NCI-H748 treated with DMSO at 0.1 percent for 48 hours (cell line): ENCODE measurements at regions not wholly inside any gene's neighbourhood (a gene's known extent, or its start where the extent isn't known, plus 50 kb on each side); places are given as distances from the start of the nearest gene placed in this dataset.

Experiments used
- DNase-seq: peaks from one replicate; lab custom pipeline; 2025; lab: John Stamatoyannopoulos, UW

- no peak for DNase-seq
These were observed 119.3 kb upstream of the GJB6 start for GRCh38 chr13:20351281-20352022.

GRCh38 chr13:20350819-20351218 is 118.7 kb upstream of the GJB6 start:
- no peak for DNase-seq

- no peak for DNase-seq
These were observed 118.3 kb upstream of the GJB6 start for GRCh38 chr13:20350382-20350763.

DNA sequence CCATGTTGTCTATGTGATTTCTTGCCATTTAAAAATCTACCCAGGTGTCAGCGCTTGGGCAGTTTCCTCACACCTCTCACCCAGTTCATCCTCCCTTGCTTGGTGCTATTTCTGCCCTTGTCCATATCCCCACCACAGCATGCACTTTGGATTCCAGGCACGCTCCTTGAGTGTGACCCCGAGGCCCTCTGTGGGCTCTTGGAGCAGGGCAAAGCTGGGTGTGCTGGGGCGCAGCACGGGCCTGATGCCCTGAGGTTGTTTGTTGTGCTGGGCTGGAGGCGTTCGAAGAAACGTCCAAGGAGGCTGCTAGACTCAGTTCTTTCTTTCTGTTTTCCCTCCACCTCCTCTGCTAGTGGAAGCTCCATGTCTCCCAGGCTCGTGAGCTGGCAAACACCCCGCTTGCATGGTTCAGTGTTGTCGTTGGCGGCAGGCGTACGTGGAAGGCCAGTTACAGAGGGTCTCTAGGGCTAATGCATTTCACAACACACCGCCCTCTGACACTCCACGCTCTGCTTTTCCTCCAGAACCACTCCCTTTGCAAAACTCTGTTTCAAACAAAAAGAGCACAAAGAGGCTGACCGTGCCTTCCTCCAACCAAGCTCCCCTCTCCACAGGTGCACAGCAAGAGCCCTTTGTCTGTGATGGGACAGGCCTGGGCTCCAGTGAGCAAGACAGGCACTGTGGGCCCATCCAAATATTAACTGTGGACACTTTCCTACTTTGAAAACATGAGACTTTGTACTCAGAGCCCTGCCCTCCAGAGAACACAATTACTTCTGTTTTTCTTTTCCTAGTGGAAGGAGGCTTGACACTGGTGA is 117.7 kb upstream of the GJB6 start:
- DNase-seq = no peak

DNA sequence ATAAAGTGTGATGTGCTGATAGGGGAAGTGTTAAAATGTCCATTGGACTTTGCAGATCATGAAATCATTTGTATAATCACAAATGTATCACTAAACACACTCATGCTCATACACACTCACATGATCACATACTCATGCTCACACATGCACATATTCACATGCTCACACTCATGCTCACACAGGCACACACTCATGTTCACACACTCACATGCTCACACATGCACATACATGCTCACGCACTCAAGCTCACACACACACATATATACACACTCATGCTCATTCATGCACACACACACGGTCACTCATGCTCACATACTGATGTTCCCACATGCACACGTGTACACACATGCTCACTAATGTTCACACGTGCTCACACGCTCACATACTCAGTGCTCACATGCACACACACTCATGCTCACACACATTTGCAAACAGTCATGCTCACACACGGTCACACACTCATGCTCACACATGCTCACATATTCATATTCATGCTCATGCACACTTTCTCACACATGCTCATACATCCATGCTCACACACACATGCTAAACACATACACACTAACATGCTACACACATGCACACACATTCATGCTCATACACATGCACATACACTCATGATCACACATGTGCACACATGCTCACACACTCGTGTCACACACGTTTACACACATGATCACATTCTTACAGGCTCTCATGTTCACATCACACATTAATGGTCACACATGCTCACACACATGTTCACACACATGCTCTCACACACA is 116.7 kb upstream of the GJB6 start:
- DNase-seq = no peak

DNA sequence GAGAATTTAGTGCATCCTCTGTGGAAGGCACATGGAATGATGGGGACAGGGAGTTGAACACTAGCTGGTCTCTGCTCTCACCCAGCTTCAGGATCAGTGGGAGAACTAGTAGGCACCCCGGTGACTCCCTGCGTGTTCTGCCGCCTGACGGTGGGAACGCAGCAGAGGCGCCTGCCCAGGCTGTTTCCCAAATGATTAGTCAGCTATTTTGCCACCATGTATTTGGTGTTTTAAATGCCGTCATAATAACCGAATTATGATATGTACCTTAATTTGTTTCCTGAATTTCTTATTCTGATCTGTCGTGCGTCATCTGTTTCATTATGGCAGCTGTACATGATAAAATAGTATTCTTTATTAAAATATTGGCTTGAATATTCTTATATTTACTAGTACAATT is 115.9 kb upstream of the GJB6 start:
- DNase-seq = no peak

DNA sequence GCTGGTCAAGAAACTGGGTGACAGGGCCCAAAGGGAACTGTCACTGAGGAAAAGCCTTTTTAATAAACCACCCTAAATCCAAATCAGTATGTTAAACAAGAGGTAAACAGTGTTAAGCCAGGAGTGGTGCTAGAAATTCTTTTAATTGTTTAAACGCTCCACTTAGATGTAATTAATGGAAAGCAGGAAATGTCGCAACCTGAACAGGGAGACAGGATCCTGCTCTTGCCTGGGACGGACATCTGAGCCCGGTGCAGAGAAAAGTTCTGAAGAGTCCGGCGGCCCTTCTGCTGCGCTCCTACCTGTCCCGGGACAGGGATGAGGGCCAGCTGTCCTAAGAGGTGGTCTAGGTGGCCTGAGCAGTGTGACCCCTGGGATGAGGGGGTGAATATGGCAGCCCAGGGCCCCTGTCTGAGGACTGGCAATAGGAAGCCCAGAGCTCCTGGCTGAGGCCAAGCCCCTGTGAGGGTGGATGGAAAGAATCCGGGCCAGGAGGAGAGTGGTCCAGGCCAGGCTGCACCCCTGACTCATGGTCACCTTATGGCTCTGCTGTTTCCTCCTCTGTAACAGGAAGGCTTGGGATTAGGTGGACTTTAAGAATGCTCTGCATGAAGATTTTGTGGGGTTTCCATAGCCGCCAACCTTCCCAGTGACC is 112.8 kb upstream of the GJB6 start:
- DNase-seq = no peak

GRCh38 chr13:20342311-20342710 is 110.2 kb upstream of the GJB6 start:
- no peak for DNase-seq

GRCh38 chr13:20340759-20341171 is 108.6 kb upstream of the GJB6 start:
- DNase-seq = no peak

DNA sequence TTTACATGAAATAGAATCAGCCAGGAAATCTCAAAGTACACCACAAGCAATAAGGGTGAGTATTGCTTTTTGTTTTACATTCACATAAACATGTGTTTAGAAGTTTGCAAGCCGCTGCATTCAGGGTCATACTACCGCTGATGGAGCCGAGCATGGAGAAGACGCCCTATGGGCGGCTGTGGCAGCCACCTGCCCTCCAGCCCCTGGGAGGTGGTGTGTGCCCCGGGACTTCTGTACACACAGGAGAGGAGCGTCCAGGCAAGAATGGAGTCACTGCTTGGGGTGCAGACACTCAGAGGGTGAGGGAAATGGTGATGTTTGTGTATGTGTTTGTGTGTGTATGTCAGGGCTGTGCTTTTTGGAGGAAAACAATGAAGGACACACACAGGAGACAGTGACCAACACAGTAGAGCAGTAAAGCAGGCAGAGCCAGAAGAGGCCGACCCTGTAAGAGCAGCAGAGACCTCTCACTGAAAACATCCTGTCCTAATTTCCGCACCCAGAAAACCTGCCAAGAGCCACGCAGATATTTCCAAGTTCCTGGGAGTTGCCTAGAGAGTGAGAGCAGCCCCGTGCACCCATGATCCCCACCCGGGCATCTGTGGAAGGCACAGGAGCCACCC is 108.1 kb upstream of the GJB6 start:
- DNase-seq = no peak

DNA sequence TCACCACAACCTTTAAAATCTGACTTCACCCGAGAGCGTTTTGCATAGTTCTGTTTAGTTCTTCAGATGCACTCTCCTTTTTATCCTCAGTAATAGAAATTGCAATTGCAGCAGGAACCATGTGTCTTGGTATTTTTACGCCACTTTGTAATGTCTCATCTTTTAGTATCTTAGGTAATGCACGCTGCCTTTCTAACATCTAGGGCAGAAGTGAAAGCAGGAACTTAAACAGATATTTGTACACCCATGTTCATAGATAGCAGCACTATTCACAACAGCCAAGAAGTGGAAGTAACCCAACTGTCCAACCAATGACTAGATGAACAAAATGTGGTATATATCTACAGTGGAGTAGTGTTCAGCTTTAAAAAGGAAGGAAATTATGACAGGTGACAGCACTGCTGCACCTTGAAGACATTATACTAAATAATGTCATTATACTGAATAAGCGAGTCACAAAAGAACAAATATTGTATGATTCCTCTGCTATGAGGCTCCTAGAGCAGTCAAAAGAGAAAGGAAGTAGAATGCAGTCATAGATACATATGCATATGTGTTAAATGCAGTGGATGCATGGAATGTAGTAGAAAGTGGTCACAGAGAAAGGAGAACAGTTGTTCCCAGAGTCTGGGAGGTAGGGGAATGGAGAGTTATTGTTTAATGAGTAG is 105.9 kb upstream of the GJB6 start:
- DNase-seq = no peak

DNA sequence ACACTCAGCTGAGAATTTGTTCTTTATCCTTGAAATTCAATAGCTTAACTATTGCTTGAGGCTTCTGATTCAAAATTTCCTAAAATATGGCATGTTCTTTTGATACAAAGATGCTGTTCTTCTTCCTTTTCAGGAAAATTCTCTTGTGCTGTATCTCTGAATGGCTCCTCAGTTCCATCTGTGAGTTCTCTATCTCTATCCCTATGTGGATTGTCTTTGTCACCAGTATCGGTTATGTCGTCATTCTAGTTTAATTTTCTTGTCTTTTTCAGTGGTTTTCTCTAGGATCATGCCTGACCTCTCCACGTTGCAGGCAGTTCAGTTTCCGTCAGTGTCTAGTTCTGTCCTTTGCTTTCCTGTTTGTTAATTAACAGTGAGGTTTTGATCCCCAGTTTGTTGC is 104.6 kb upstream of the GJB6 start:
- DNase-seq = no peak

DNA sequence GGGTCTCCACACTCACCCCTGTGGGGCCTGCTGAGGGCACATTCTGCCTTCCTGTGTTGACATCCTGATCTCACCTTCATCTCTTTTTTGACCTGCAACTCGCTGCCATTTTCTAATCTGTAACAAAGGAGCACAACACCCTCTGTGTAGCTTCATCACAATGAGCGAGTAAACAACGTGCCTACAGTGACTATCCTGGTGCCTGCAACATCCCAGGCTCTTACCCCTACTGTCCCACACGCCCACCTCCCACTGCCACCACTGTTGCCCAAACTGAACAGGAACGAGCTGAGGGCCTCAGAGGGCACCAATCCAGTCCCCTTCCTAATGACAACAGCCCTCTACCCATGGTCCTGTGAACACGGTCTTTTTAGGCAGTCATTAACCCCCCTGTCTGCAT is 102.2 kb upstream of the GJB6 start:
- no peak for DNase-seq

- DNase-seq = peak; percentile 70
These were observed 100.4 kb upstream of the GJB6 start for GRCh38 chr13:20332361-20333096.

DNA sequence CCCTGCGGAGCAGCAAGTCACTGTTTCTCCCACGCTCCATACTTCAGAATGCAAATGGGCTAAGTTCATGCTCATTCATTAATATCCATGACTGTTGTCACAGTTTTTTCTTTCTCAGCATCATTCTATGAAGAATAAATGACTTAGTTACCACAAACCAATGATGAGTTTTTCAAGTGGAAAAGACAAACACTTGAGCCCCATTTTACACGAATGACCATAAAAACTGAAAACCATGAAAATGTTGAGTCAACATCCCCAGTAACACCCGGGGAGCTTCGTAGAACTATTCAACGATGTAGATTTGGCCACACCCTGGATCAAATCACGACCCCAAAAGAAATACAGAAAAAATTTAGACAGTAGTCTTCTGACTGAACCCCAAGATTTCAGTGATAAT is 99.8 kb upstream of the GJB6 start:
- peak; percentile 76 for DNase-seq

DNA sequence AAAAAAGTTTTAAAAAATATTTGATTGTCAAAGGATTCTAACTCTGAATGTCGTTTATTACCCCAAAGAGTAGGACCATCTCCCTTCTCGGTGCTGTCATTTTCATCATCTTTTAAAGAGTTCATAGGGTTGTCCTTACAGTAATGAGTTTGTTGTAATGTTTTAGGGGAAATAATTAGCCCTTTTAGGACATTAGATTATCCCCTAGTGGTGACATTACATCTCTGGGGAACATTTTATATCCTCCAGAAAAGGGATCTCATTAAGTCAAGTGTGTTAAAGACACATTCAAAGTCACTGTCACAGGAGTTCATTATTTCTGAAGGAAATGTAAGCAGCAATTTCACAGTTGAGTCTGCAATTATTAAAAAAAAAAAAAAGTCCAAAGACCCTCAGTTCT is 99.3 kb upstream of the GJB6 start:
- no peak for DNase-seq

DNA sequence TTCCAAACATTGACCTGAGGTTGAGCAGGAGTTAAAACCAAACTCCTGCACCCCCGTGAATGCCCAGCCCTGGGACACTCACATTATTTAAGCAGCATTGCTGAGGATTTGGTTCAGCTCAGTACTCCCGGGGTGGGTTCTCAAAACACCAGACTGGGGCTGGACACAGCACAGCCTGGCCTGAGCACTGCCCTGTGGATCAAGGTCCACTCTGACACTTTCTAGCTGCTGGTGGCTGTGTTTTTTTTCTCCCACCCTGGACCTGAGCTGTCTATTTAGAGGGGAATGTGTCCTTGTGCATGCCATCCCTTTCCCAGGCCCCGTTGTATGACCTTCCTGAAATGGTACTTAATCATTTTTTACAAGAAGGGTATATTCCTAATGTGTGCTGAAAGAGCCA is 94.7 kb upstream of the GJB6 start:
- no peak for DNase-seq

GRCh38 chr13:20326276-20326675 is 94.2 kb upstream of the GJB6 start:
- DNase-seq = no peak

DNA sequence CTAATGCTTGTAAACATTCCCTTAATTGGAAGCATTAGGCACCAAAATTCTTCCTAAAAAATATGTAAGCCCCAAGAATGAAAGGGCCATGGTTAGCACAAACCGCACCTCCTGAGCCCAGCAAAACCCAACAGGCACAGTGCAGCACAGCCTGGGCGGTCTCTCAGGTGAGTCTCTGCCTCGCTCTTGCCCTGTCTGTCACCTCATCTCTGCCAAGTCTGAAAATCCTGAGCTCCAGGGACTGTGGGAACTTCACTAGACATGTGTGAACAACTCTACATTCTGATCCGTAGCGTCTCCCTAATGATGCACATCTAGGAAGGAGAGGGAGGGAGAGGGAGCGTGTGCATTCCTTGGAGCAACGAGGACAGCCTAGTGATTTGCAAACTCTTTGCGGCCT is 88.8 kb upstream of the GJB6 start:
- no peak for DNase-seq

DNA sequence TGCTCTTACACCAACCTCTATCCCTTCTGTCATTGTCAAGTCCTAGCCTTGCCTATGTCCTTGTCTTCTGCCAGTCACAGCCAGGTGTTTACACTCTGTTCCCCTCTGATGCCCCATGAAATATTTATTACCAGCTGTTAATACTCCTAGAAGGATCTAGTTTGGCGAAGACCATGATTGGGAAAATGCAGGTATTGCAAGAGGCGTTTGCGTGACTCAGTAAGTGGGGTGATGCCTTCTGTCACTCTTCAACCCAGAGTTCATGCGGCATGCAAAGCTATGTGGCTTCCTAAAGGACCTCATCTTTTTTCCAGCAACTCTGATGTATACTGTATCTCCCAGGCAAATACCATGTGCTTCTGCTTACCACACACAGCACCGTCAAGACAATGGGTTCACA is 81.8 kb upstream of the GJB6 start:
- no peak for DNase-seq

- no peak for DNase-seq
These were observed 80.2 kb upstream of the GJB6 start for GRCh38 chr13:20312292-20312691.
